ENCODE measurements at regions not wholly inside any gene's neighbourhood (a gene's known extent, or its start where the extent isn't known, plus 50 kb on each side); places are given as distances from the start of the nearest gene placed in this dataset.

DNA sequence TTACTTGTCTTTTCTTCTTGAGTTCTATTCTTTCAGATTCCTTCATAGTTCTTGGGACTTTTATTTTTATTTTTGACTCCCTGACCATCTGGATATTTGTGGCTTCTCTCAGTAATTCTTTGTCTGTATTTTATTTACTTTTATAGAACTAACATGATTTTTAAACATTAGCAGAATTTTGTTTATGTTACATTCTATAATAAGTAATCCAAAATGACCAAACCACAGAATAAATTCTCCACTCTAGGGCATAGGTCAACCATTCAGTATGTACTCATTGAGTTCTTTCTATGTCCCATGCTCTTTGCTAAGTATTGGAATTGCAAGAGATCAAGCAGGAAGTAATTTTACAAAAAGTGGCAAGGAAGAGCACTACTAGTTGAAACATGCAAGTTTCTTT, 969.0 kb downstream of the TTLL7 start (continued):
- TF ChIP-seq, protein P1, sequence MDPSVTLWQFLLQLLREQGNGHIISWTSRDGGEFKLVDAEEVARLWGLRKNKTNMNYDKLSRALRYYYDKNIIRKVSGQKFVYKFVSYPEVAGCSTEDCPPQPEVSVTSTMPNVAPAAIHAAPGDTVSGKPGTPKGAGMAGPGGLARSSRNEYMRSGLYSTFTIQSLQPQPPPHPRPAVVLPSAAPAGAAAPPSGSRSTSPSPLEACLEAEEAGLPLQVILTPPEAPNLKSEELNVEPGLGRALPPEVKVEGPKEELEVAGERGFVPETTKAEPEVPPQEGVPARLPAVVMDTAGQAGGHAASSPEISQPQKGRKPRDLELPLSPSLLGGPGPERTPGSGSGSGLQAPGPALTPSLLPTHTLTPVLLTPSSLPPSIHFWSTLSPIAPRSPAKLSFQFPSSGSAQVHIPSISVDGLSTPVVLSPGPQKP (IDR thresholded peaks at IDR 0.05; ENCODE audit: low read depth, low read length) = no peak
- no peak for TF ChIP-seq MYC (IDR thresholded peaks at IDR 0.05; ENCODE audit: insufficient read depth, insufficient read length, insufficient replicate concordance, low read length, severe bottlenecking)
- no peak for TF ChIP-seq PAX8 (IDR thresholded peaks at IDR 0.05)
- no peak for TF ChIP-seq MEF2A (IDR thresholded peaks at IDR 0.05; ENCODE audit: insufficient read depth, low read depth, low read length)
- TF ChIP-seq, protein P2, sequence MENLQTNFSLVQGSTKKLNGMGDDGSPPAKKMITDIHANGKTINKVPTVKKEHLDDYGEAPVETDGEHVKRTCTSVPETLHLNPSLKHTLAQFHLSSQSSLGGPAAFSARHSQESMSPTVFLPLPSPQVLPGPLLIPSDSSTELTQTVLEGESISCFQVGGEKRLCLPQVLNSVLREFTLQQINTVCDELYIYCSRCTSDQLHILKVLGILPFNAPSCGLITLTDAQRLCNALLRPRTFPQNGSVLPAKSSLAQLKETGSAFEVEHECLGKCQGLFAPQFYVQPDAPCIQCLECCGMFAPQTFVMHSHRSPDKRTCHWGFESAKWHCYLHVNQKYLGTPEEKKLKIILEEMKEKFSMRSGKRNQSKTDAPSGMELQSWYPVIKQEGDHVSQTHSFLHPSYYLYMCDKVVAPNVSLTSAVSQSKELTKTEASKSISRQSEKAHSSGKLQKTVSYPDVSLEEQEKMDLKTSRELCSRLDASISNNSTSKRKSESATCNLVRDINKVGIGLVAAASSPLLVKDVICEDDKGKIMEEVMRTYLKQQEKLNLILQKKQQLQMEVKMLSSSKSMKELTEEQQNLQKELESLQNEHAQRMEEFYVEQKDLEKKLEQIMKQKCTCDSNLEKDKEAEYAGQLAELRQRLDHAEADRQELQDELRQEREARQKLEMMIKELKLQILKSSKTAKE (IDR thresholded peaks at IDR 0.05; ENCODE audit: low read depth, poor library complexity, severe bottlenecking) = no peak
- TF ChIP-seq SIN3A (IDR thresholded peaks at IDR 0.05; ENCODE audit: low read depth, low read length) = no peak
- TF ChIP-seq ZSCAN29 (IDR thresholded peaks at IDR 0.05) = no peak
- TF ChIP-seq RCOR1 (conservative IDR thresholded peaks at IDR 0.05; ENCODE audit: low read depth, low read length) = no peak

DNA sequence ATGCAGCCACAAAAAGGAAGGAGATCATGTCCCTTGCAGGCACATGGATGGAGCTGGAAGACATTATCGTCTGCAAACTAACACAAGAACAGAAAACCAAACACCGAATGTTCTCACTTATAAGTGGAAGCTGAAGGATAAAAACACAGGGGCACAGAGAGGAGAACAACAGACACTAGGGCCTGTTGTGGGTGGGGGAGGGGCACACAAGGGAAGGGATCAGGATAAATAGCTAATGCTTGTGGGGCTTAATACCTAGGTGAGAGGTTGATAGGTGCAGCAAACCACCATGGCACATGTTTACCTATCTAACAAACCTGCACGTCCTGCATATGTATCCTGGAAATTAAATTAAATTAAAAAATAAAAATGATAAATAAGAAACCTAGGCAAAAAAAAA, 969.9 kb downstream of the TTLL7 start:
- ChIA-PET POLR2A (no interaction called here), CTCF (no interaction called here), SMC1A (ENCODE audit: uncharacterized antibody, unreplicated experiment) (no interaction called here), RAD21 (ENCODE audit: unreplicated experiment) (no interaction called here)
- Histone ChIP-seq H3K36me3 (ENCODE audit: control insufficient read depth in 2 of 2, insufficient read depth in 2 of 2, low read length in 1 of 2) (no peaks in the 10 kb centered on the region), H3K4me1 (ENCODE audit: control insufficient read depth, insufficient read depth, low read length) (no peaks in the 10 kb centered on the region), H2AFZ (ENCODE audit: control insufficient read depth, low read depth, low read length) (no peak overlapping the region), H3K9ac (ENCODE audit: control insufficient read depth, insufficient read depth, low read length) (no peak overlapping the region), H3K27me3 (replicated peaks in 1 of 2; ENCODE audit: control insufficient read depth in 2 of 2, insufficient read depth in 2 of 2, low read length in 1 of 2) (no peaks in the 10 kb centered on the region), H4K20me1 (ENCODE audit: control insufficient read depth, insufficient read depth) (no peaks in the 10 kb centered on the region), H3K4me3 (no peak overlapping the region), H3K79me2 (ENCODE audit: control insufficient read depth, insufficient read depth, low read length) (no peaks in the 10 kb centered on the region), H3K4me2 (ENCODE audit: control insufficient read depth, insufficient read depth) (no peak overlapping the region), H3K9me3 (replicated peaks; ENCODE audit: control insufficient read depth, insufficient read depth, low read length) (no peaks in the 10 kb centered on the region; the same call in 2 of the 3 replicates), H3K27ac (ENCODE audit: control insufficient read depth, insufficient read depth) (no peak overlapping the region)
- FAIRE-seq (no peak), ATAC-seq (no peak), DNase-seq (ENCODE audit: low read depth, low spot score) (no peak)
- intact Hi-C loops (cut with micrococcal nuclease; ENCODE audit: unreplicated experiment) (no loop called here), in situ Hi-C loops (cut with MboI) (no loop called here)
- no TSS peak for BruUV-seq (replicated peaks)
- 46% methylated on average over 3 of the region's 3 CpGs for WGBS (ENCODE audit: insufficient coverage, insufficient replicate concordance, low lambda C conversion rate, missing lambda C conversion rate)
- TF ChIP-seq SUPT20H (IDR thresholded peaks at IDR 0.05; ENCODE audit: borderline replicate concordance, control insufficient read depth, low read depth, low read length) = no peak
- TF ChIP-seq, protein P2 (IDR thresholded peaks at IDR 0.05; ENCODE audit: low read depth, poor library complexity, severe bottlenecking) = no peak
- no peak for TF ChIP-seq NFYA (IDR thresholded peaks at IDR 0.05; ENCODE audit: borderline replicate concordance, low read depth, low read length)
- TF ChIP-seq, protein P3, sequence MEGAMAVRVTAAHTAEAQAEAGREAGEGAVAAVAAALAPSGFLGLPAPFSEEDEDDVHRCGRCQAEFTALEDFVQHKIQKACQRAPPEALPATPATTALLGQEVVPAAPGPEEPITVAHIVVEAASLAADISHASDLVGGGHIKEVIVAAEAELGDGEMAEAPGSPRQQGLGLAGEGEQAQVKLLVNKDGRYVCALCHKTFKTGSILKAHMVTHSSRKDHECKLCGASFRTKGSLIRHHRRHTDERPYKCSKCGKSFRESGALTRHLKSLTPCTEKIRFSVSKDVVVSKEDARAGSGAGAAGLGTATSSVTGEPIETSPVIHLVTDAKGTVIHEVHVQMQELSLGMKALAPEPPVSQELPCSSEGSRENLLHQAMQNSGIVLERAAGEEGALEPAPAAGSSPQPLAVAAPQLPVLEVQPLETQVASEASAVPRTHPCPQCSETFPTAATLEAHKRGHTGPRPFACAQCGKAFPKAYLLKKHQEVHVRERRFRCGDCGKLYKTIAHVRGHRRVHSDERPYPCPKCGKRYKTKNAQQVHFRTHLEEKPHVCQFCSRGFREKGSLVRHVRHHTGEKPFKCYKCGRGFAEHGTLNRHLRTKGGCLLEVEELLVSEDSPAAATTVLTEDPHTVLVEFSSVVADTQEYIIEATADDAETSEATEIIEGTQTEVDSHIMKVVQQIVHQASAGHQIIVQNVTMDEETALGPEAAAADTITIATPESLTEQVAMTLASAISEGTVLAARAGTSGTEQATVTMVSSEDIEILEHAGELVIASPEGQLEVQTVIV (IDR thresholded peaks at IDR 0.05; ENCODE audit: borderline replicate concordance, partially characterized antibody) = no peak
- TF ChIP-seq SMARCA5 (IDR thresholded peaks at IDR 0.05) = no peak
